ENCODE measurements at regions not wholly inside any gene's neighbourhood (a gene's known extent, or its start where the extent isn't known, plus 50 kb on each side); places are given as distances from the start of the nearest gene placed in this dataset.
A peak's percentile ranks its signal among the peaks of the same experiment; 100 is the strongest.

GRCh38 chr3:102230057-102230456 is 204.8 kb upstream of the ZPLD1 start:
- Histone ChIP-seq H3K9me3 (ENCODE audit: low read length) (no peaks in the 10 kb centered on the region), H3K79me2 (ENCODE audit: insufficient read depth, low read length) (no peaks in the 10 kb centered on the region), H3K4me1 (ENCODE audit: insufficient read depth, low read length) (no peaks in the 10 kb centered on the region), H3K4me2 (ENCODE audit: low read depth, low read length) (no peak overlapping the region), H3K36me3 (replicated peaks in 1 of 2; ENCODE audit: control insufficient read depth in 1 of 2, insufficient read depth in 2 of 2, low read length in 2 of 2) (no peaks in the 10 kb centered on the region), H3K9ac (ENCODE audit: insufficient read depth, low read depth, low read length) (no peak overlapping the region), H4K20me1 (ENCODE audit: insufficient read depth, low read length) (no peaks in the 10 kb centered on the region), H3K27ac (ENCODE audit: extremely low read length, insufficient read depth, low read length) (no peak overlapping the region), H3K4me3 (replicated peaks in 1 of 3; ENCODE audit: insufficient read depth in 1 of 3, low read depth in 2 of 3, low read length in 3 of 3) (no peak overlapping the region), H2AFZ (ENCODE audit: low read length) (no peak overlapping the region), H3K27me3 (ENCODE audit: control insufficient read depth in 1 of 2, insufficient read depth in 2 of 2, low read length in 2 of 2) (no peaks in the 10 kb centered on the region)
- no peak for DNase-seq (ENCODE audit: low spot score)
- peak in 1 of 2 experiments; percentile 83; a peak in 2 of 4 replicates for TF ChIP-seq ATF4 (CRISPR knock-in tag; IDR thresholded peaks at IDR 0.05)
- no peak for TF ChIP-seq PITX1 (CRISPR knock-in tag; IDR thresholded peaks at IDR 0.05)
- in situ Hi-C loops (cut with HindIII; ENCODE audit: extremely low pct_ligation_motif_present, low pct_unique_long_range_greater_than_20kb) (no loop called here), intact Hi-C loops (cut with micrococcal nuclease; ENCODE audit: unreplicated experiment) (no loop called here)
- POLR2A ChIA-PET, result interaction anchor here (0.7 kb wide), 1 partner anchor 681 kb away, joined by 3 read pairs; no protein-coding TSS in a partner anchor
- WGBS (ENCODE audit: low lambda C conversion rate), result 2% methylated on average over 2 of the region's 2 CpGs
- FAIRE-seq, result no peak
- CTCF ChIA-PET (ENCODE audit: low intra/inter-chr PET ratio, low total read pairs), result interaction anchor here (1.8 kb wide), 1 partner anchor 421 kb away, joined by 4 read pairs; no protein-coding TSS in a partner anchor
- no TSS peak for BruUV-seq (replicated peaks)
- no peak for ATAC-seq

- intact Hi-C loops (cut with micrococcal nuclease; ENCODE audit: unreplicated experiment), result no loop called here
- CTCF ChIA-PET (ENCODE audit: low intra/inter-chr PET ratio, low total read pairs), result no interaction called here
- FAIRE-seq, result no peak
- TF ChIP-seq FOXO4 (CRISPR knock-in tag; conservative IDR thresholded peaks at IDR 0.05) (no peak), MXD3 (CRISPR knock-in tag; IDR thresholded peaks at IDR 0.05) (no peak), BHLHE40 (IDR thresholded peaks at IDR 0.05; ENCODE audit: low read length) (no peak), ZNF484 (CRISPR knock-in tag; IDR thresholded peaks at IDR 0.05; ENCODE audit: borderline replicate concordance, low read depth) (no peak), THAP9 (CRISPR knock-in tag; IDR thresholded peaks at IDR 0.05; ENCODE audit: borderline replicate concordance) (no peak), ERF (CRISPR knock-in tag; IDR thresholded peaks at IDR 0.05) (no peak), SP140L (CRISPR knock-in tag; IDR thresholded peaks at IDR 0.05; ENCODE audit: borderline replicate concordance) (no peak), ZNF460 (CRISPR knock-in tag; IDR thresholded peaks at IDR 0.05; ENCODE audit: borderline replicate concordance) (no peak), ZBTB21 (CRISPR knock-in tag; IDR thresholded peaks at IDR 0.05) (no peak), NFKB2 (CRISPR knock-in tag; IDR thresholded peaks at IDR 0.05; ENCODE audit: borderline replicate concordance) (no peak), ATF4 (CRISPR knock-in tag; IDR thresholded peaks at IDR 0.05) (no peak)
These were observed 200.9 kb upstream of the ZPLD1 start for GRCh38 chr3:102233881-102234280.

More at GRCh38 chr3:102233881-102234280, 200.9 kb upstream of the ZPLD1 start:
- Histone ChIP-seq H3K79me2 (ENCODE audit: insufficient read depth, low read length) (no peaks in the 10 kb centered on the region), H3K9me3 (ENCODE audit: low read length) (no peaks in the 10 kb centered on the region), H3K4me2 (ENCODE audit: low read depth, low read length) (no peak overlapping the region), H3K9ac (ENCODE audit: insufficient read depth, low read depth, low read length) (no peak overlapping the region), H3K36me3 (replicated peaks in 1 of 2; ENCODE audit: control insufficient read depth in 1 of 2, insufficient read depth in 2 of 2, low read length in 2 of 2) (no peaks in the 10 kb centered on the region), H3K27ac (ENCODE audit: extremely low read length, insufficient read depth, low read length) (no peak overlapping the region), H3K4me3 (replicated peaks in 1 of 3; ENCODE audit: insufficient read depth in 1 of 3, low read depth in 2 of 3, low read length in 3 of 3) (no peak overlapping the region), H3K4me1 (ENCODE audit: insufficient read depth, low read length) (no peaks in the 10 kb centered on the region), H3K27me3 (ENCODE audit: control insufficient read depth in 1 of 2, insufficient read depth in 2 of 2, low read length in 2 of 2) (no peaks in the 10 kb centered on the region), H2AFZ (ENCODE audit: low read length) (no peak overlapping the region), H4K20me1 (ENCODE audit: insufficient read depth, low read length) (no peaks in the 10 kb centered on the region)
- in situ Hi-C loops (cut with HindIII; ENCODE audit: extremely low pct_ligation_motif_present, low pct_unique_long_range_greater_than_20kb), result no loop called here
- 0% methylated on average over 1 of the region's 1 CpG for WGBS (ENCODE audit: low lambda C conversion rate)
- ATAC-seq, result no peak
- no TSS peak for BruUV-seq (replicated peaks)
- no peak for DNase-seq (ENCODE audit: low spot score)
- POLR2A ChIA-PET, result no interaction called here
